ENCODE measurements at regions not wholly inside any gene's neighbourhood (a gene's known extent, or its start where the extent isn't known, plus 50 kb on each side); places are given as distances from the start of the nearest gene placed in this dataset.

DNA sequence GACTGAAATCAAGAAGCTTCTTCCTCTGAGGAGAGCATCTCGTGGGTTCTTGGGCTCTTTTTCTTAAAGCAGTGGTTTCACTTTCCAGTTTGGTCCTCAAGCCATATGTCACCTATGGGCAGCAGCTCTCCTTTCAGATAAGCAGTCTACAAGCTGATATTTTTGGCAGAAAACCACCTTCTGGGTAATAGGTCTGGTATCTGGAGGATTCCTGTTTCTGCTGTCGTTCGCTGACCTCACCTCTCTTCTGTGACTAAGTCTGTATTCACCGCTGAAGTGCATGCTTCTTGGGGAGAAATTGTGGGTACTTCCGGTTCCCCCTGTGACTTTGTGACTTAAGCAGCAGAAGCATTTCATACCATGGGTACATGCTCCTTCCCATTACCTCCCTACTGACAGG lies 193.6 kb downstream of the EDN1 start:
- H4K91ac ChIP-seq (replicated peaks; ENCODE audit: insufficient read length, low read length), result no peak overlapping the region
- H3K23me2 ChIP-seq (ENCODE audit: low read depth, low read length), result no peaks in the 10 kb centered on the region
- H2BK5ac ChIP-seq (ENCODE audit: low read depth, low read length), result no peak overlapping the region
- no peak overlapping the region for H3K23ac ChIP-seq (ENCODE audit: insufficient read length)
- H3K36me3 ChIP-seq (ENCODE audit: control insufficient read depth in 2 of 4, insufficient read depth in 4 of 4, low read length in 3 of 4), result no peaks in the 10 kb centered on the region
- ChIA-PET POLR2A (ENCODE audit: partially characterized antibody) (no interaction called here), CTCF (ENCODE audit: partially characterized antibody) (interaction anchor here (0.6 to 3.3 kb wide), 9 partner anchors 9 to 899 kb away, joined by 3 to 35 read pairs (median 6); no protein-coding TSS in a partner anchor)
- H4K20me1 ChIP-seq (replicated peaks in 1 of 2; ENCODE audit: control insufficient read depth in 1 of 2, insufficient read depth in 2 of 2, low read length in 2 of 2), result no peaks in the 10 kb centered on the region
- no peak overlapping the region for H2BK120ac ChIP-seq (replicated peaks; ENCODE audit: low read depth, low read length)
- H3K27ac ChIP-seq (ENCODE audit: low read depth, low read length), result no peak overlapping the region
- H3K56ac ChIP-seq (replicated peaks; ENCODE audit: insufficient read length, low read depth, low read length), result no peak overlapping the region
- TF ChIP-seq EGR1 (IDR thresholded peaks at IDR 0.05; ENCODE audit: borderline replicate concordance, low read depth, low read length), result no peak
- no peak for TF ChIP-seq CHD2 (IDR thresholded peaks at IDR 0.05; ENCODE audit: low read length)
- TF ChIP-seq YY1 (IDR thresholded peaks at IDR 0.05; ENCODE audit: low read depth, low read length), result no peak
- no peak for TF ChIP-seq ATF3 (IDR thresholded peaks at IDR 0.05; ENCODE audit: insufficient read depth, low read depth, low read length)
- TF ChIP-seq MAX (IDR thresholded peaks at IDR 0.05), result no peak
- TF ChIP-seq SAP30 (IDR thresholded peaks at IDR 0.05; ENCODE audit: insufficient read depth, insufficient replicate concordance, low read length), result no peak
- no peak for TF ChIP-seq TEAD4 (IDR thresholded peaks at IDR 0.05; ENCODE audit: low read depth, low read length)
- no peak for TF ChIP-seq SRF (IDR thresholded peaks at IDR 0.05; ENCODE audit: low read depth, low read length)
- no peak for TF ChIP-seq MAFK (IDR thresholded peaks at IDR 0.05; ENCODE audit: low read depth, low read length)
- TF ChIP-seq HDAC2 (IDR thresholded peaks at IDR 0.05; ENCODE audit: borderline replicate concordance in 1 of 2, low read depth in 2 of 2, low read length in 2 of 2), result no peak
- no peak for TF ChIP-seq NRF1 (IDR thresholded peaks at IDR 0.05; ENCODE audit: low read depth, low read length)
- TF ChIP-seq CBX5 (IDR thresholded peaks at IDR 0.05; ENCODE audit: low read depth, low read length), result no peak
- no peak overlapping the region for H2BK12ac ChIP-seq (ENCODE audit: low read depth, low read length)
- 78% methylated on average over 5 of the region's 5 CpGs; no CpG with 5 or more reads in 1 of the 2 experiments for whole genome bisulfite sequencing, 2 experiments (ENCODE audit: extremely low coverage in 1 of 2, insufficient coverage in 1 of 2, insufficient read length in 1 of 2, insufficient replicate concordance in 2 of 2, low coverage in 1 of 2, low lambda C conversion rate in 2 of 2, missing lambda C conversion rate in 1 of 2)
- H3K4me1 ChIP-seq (replicated peaks in 1 of 4; ENCODE audit: control insufficient read depth in 3 of 4, insufficient read depth in 4 of 4, low read length in 3 of 4), result no peaks in the 10 kb centered on the region
- no peak overlapping the region for H2AFZ ChIP-seq (ENCODE audit: low read length)
- no peak overlapping the region for H3K4me2 ChIP-seq (ENCODE audit: insufficient read depth in 1 of 2, low read depth in 2 of 2, low read length in 2 of 2)
- DNase-seq (ENCODE audit: low read depth in 1 of 2, low spot score in 2 of 2) (no peak), FAIRE-seq (no peak)
- H3K79me1 ChIP-seq (ENCODE audit: low read depth, low read length), result no peaks in the 10 kb centered on the region
- H3K79me2 ChIP-seq (ENCODE audit: control insufficient read depth in 1 of 2, insufficient read depth in 2 of 2, low read length in 2 of 2), result no peaks in the 10 kb centered on the region
- H4K5ac ChIP-seq (ENCODE audit: insufficient read length, low read depth, low read length), result no peak overlapping the region
- H3K18ac ChIP-seq (ENCODE audit: extremely low read depth, low read length), result no peak overlapping the region
- no peaks in the 10 kb centered on the region for H3K9me3 ChIP-seq (ENCODE audit: insufficient read depth in 2 of 2, low read depth in 1 of 2, low read length in 1 of 2)
- H3K9ac ChIP-seq (replicated peaks in 1 of 4; ENCODE audit: extremely low read depth in 1 of 4, low read depth in 3 of 4, low read length in 3 of 4), result no peak overlapping the region
- H3K4me3 ChIP-seq (ENCODE audit: extremely low read depth in 1 of 4, insufficient read depth in 2 of 4, low read depth in 3 of 4, low read length in 4 of 4), result no peak overlapping the region
- no peak overlapping the region for H3K14ac ChIP-seq (ENCODE audit: insufficient read length)
- no peak overlapping the region for H2BK20ac ChIP-seq (ENCODE audit: low read length)
- no peak overlapping the region for H2AK5ac ChIP-seq (ENCODE audit: low read depth, low read length)
- H3K27me3 ChIP-seq (replicated peaks in 1 of 4; ENCODE audit: control insufficient read depth in 3 of 4, extremely low read depth in 1 of 4, insufficient read depth in 3 of 4, low read length in 3 of 4), result no peaks in the 10 kb centered on the region
- no peak overlapping the region for H2BK15ac ChIP-seq (ENCODE audit: low read length)
- no peak overlapping the region for H3K4ac ChIP-seq (replicated peaks; ENCODE audit: insufficient read length, low read depth, low read length)
- H4K8ac ChIP-seq (ENCODE audit: extremely low read depth, insufficient read depth, low read length), result no peak overlapping the region

All from H1 (cell line).